ENCODE measurements at regions not wholly inside any gene's neighbourhood (a gene's known extent, or its start where the extent isn't known, plus 50 kb on each side); places are given as distances from the start of the nearest gene placed in this dataset.

GRCh38 chr1:82323144-82323841 lies 522.6 kb downstream of the ADGRL2 start:
- TF ChIP-seq, protein P1, sequence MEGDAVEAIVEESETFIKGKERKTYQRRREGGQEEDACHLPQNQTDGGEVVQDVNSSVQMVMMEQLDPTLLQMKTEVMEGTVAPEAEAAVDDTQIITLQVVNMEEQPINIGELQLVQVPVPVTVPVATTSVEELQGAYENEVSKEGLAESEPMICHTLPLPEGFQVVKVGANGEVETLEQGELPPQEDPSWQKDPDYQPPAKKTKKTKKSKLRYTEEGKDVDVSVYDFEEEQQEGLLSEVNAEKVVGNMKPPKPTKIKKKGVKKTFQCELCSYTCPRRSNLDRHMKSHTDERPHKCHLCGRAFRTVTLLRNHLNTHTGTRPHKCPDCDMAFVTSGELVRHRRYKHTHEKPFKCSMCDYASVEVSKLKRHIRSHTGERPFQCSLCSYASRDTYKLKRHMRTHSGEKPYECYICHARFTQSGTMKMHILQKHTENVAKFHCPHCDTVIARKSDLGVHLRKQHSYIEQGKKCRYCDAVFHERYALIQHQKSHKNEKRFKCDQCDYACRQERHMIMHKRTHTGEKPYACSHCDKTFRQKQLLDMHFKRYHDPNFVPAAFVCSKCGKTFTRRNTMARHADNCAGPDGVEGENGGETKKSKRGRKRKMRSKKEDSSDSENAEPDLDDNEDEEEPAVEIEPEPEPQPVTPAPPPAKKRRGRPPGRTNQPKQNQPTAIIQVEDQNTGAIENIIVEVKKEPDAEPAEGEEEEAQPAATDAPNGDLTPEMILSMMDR (IDR thresholded peaks at IDR 0.05), result no peak
- no peak for TF ChIP-seq POLR2A (IDR thresholded peaks at IDR 0.05)

Measured in adrenal gland (tissue), 5 donors.